ENCODE measurements at regions not wholly inside any gene's neighbourhood (a gene's known extent, or its start where the extent isn't known, plus 50 kb on each side); places are given as distances from the start of the nearest gene placed in this dataset.

GRCh38 chr5:67605730-67606585, 409.4 kb upstream of the CD180 start:
- Histone ChIP-seq H3K4me3 (no peak overlapping the region), H3K27ac (no peak overlapping the region)
- no peak for DNase-seq (ENCODE audit: low spot score)
- TF ChIP-seq CTCF (IDR thresholded peaks at IDR 0.05) = no peak

GRCh38 chr5:67591491-67591890, 394.9 kb upstream of the CD180 start:
- TF ChIP-seq CTCF (IDR thresholded peaks at IDR 0.05) = no peak
- Histone ChIP-seq H3K4me3 (no peak overlapping the region), H3K27ac (no peak overlapping the region)
- DNase-seq (ENCODE audit: low spot score) = no peak

GRCh38 chr5:67588389-67588788, 391.8 kb upstream of the CD180 start:
- H3K27ac ChIP-seq = no peak overlapping the region
- TF ChIP-seq CTCF (IDR thresholded peaks at IDR 0.05) = no peak
- no peak overlapping the region for H3K4me3 ChIP-seq
- no peak for DNase-seq (ENCODE audit: low spot score)

- TF ChIP-seq CTCF (IDR thresholded peaks at IDR 0.05) = no peak
Observed at GRCh38 chr5:67581203-67581602, 384.6 kb upstream of the CD180 start.

GRCh38 chr5:67578011-67578410, 381.4 kb upstream of the CD180 start:
- Histone ChIP-seq H3K4me3 (no peak overlapping the region), H3K27ac (no peak overlapping the region)
- no peak for TF ChIP-seq CTCF (IDR thresholded peaks at IDR 0.05)
- no peak for DNase-seq (ENCODE audit: low spot score)

More at GRCh38 chr5:67581203-67581602, 384.6 kb upstream of the CD180 start:
- Histone ChIP-seq H3K27ac (no peak overlapping the region), H3K4me3 (no peak overlapping the region)
- DNase-seq (ENCODE audit: low spot score) = no peak

- DNase-seq (ENCODE audit: low spot score) = no peak
- no peak for TF ChIP-seq CTCF (IDR thresholded peaks at IDR 0.05)
- Histone ChIP-seq H3K4me3 (no peak overlapping the region), H3K27ac (no peak overlapping the region)
Observed at GRCh38 chr5:67577424-67577823, 380.8 kb upstream of the CD180 start.

- TF ChIP-seq CTCF (IDR thresholded peaks at IDR 0.05) = no peak
- H3K4me3 ChIP-seq = no peak overlapping the region
- DNase-seq (ENCODE audit: low spot score) = no peak
- H3K27ac ChIP-seq = no peak overlapping the region
Observed at GRCh38 chr5:67576112-67576511, 379.5 kb upstream of the CD180 start.
